ENCODE measurements at regions not wholly inside any gene's neighbourhood (a gene's known extent, or its start where the extent isn't known, plus 50 kb on each side); places are given as distances from the start of the nearest gene placed in this dataset.

- Histone ChIP-seq H3K27me3 (no peaks in the 10 kb centered on the region), H3K36me3 (no peaks in the 10 kb centered on the region), H3K27ac (no peak overlapping the region), H3K9me3 (no peaks in the 10 kb centered on the region), H3K4me3 (no peak overlapping the region), H3K4me1 (no peaks in the 10 kb centered on the region)
- intact Hi-C loops (cut with DNase I) = no loop called here
- ATAC-seq (no peak), DNase-seq (peak in 1 of 6 donors; percentile 24), FAIRE-seq (no peak)
- TF ChIP-seq CTCF (IDR thresholded peaks at IDR 0.05) = no peak
- 65 to 68% methylated on average over 8 of the region's 8 CpGs for WGBS, 2 donors
Observed at GRCh38 chr16:86083382-86084002, 184.5 kb downstream of the IRF8 start.

GRCh38 chr16:86085161-86085611 lies 186.2 kb downstream of the IRF8 start:
- DNase-seq = peak in 2 of 6 donors; percentile 21 to 41
- Histone ChIP-seq H3K27me3 (no peaks in the 10 kb centered on the region), H3K36me3 (no peaks in the 10 kb centered on the region), H3K27ac (no peak overlapping the region), H3K4me1 (no peaks in the 10 kb centered on the region), H3K9me3 (no peaks in the 10 kb centered on the region), H3K4me3 (no peak overlapping the region)
- intact Hi-C loops (cut with DNase I) = no loop called here
- TF ChIP-seq CTCF (IDR thresholded peaks at IDR 0.05) = no peak
- FAIRE-seq = no peak
- WGBS, 2 donors = 85 to 88% methylated on average over 12 of the region's 12 CpGs
- ATAC-seq = no peak

- 73 to 81% methylated on average over 8 of the region's 8 CpGs for WGBS, 2 donors
- Histone ChIP-seq H3K27me3 (no peaks in the 10 kb centered on the region), H3K4me1 (no peaks in the 10 kb centered on the region), H3K4me3 (no peak overlapping the region), H3K27ac (no peak overlapping the region), H3K36me3 (no peaks in the 10 kb centered on the region), H3K9me3 (no peaks in the 10 kb centered on the region)
- intact Hi-C loops (cut with DNase I) = no loop called here
- DNase-seq = peak in 2 of 6 donors; percentile 14 to 21
- ATAC-seq = no peak
- TF ChIP-seq CTCF (IDR thresholded peaks at IDR 0.05) = no peak
- no peak for FAIRE-seq
Observed at GRCh38 chr16:86085795-86086194, 186.8 kb downstream of the IRF8 start.

GRCh38 chr16:86086471-86086870 lies 187.5 kb downstream of the IRF8 start:
- Histone ChIP-seq H3K27ac (no peak overlapping the region), H3K4me1 (no peaks in the 10 kb centered on the region), H3K9me3 (no peaks in the 10 kb centered on the region), H3K4me3 (no peak overlapping the region), H3K27me3 (no peaks in the 10 kb centered on the region), H3K36me3 (no peaks in the 10 kb centered on the region)
- 75 to 86% methylated on average over 7 of the region's 7 CpGs for WGBS, 2 donors
- no peak for FAIRE-seq
- no peak for ATAC-seq
- no peak for TF ChIP-seq CTCF (IDR thresholded peaks at IDR 0.05)
- intact Hi-C loops (cut with DNase I) = no loop called here
- peak in 2 of 6 donors; percentile 16 to 18 for DNase-seq

Measured in pancreas (tissue), 10 donors.